Endodermal cell (in vitro differentiated cells): ENCODE measurements at regions not wholly inside any gene's neighbourhood (a gene's known extent, or its start where the extent isn't known, plus 50 kb on each side); places are given as distances from the start of the nearest gene placed in this dataset.

Experiments used
- DNase-seq: peaks from one replicate; pipeline ENCODE4 v3.0.0-alpha.2; 2017
- H3K27ac ChIP-seq: 2 replicates; pipeline ENCODE4 v1.5.1; 2013; ENCODE audit warnings: mild to moderate bottlenecking, low read depth, low read length, moderate library complexity
- H3K27me3 ChIP-seq: 2 replicates; pipeline ENCODE4 v1.6.1; 2013; ENCODE audit warnings: mild to moderate bottlenecking, low read length, moderate library complexity; ENCODE audit not compliant: insufficient read depth, control insufficient read depth, poor library complexity, severe bottlenecking
- H3K36me3 ChIP-seq: 2 replicates; pipeline ENCODE4 v1.7.0; 2013; ENCODE audit warnings: mild to moderate bottlenecking, low read length, moderate library complexity; ENCODE audit not compliant: control insufficient read depth, insufficient read depth
- H3K4me1 ChIP-seq: one replicate; pipeline ENCODE4 v1.7.0; 2013; ENCODE audit warnings: low read length; ENCODE audit not compliant: control insufficient read depth, insufficient read depth
- H3K4me3 ChIP-seq: 2 replicates; pipeline ENCODE4 v1.5.1; 2013; ENCODE audit warnings: mild to moderate bottlenecking, low read length, moderate library complexity
- H3K9ac ChIP-seq: 2 replicates; pipeline ENCODE4 v1.6.1; 2013; ENCODE audit warnings: mild to moderate bottlenecking, low read length, moderate library complexity; ENCODE audit not compliant: poor library complexity, severe bottlenecking; ENCODE audit errors: extremely low read depth
- H3K9me3 ChIP-seq: 2 replicates; pipeline ENCODE4 v1.6.1; 2013; ENCODE audit warnings: mild to moderate bottlenecking, low read length, moderate library complexity; ENCODE audit not compliant: control insufficient read depth
- H3K27ac Mint-ChIP-seq: 2 replicates; pipeline ENCODE4 v1.8.0; 2020; ENCODE audit warnings: mixed read lengths
- H3K27me3 Mint-ChIP-seq: 2 replicates; pipeline ENCODE4 v1.8.0; 2021; ENCODE audit warnings: mild to moderate bottlenecking, mixed read lengths; ENCODE audit not compliant: insufficient read depth
- H3K36me3 Mint-ChIP-seq: 2 replicates; pipeline ENCODE4 v1.8.0; 2020; ENCODE audit warnings: low read depth, mixed read lengths
- H3K4me1 Mint-ChIP-seq: 2 replicates; pipeline ENCODE4 v1.8.0; 2020; ENCODE audit warnings: mixed read lengths
- H3K4me3 Mint-ChIP-seq: 2 replicates; pipeline ENCODE4 v1.8.0; 2020; ENCODE audit warnings: mild to moderate bottlenecking, moderate library complexity, mixed read lengths
- H3K9me3 Mint-ChIP-seq: 2 replicates; pipeline ENCODE4 v1.8.0; 2020; ENCODE audit warnings: mild to moderate bottlenecking, mixed read lengths
- CTCF ChIP-seq: fragments of 200-600 bp; sonication (generic); conservative IDR thresholded peaks from 2 replicates; pipeline ENCODE4 v1.5.0; 2021; ENCODE audit warnings: antibody characterized with exemption, mild to moderate bottlenecking
- WGBS, 2 experiments: methylation state at CpG; one replicate each; pipeline versions ENCODE4 v1.1.5 to v1.1.7; 2013; ENCODE audit warnings: missing lambda C conversion rate in 2 of 2, mixed read lengths in 1 of 2; ENCODE audit not compliant: insufficient coverage in 1 of 2, insufficient read length in 1 of 2; 5-methylcytosine and 5-hydroxymethylcytosine counted together

- Mint-ChIP-seq H3K4me3 (no peak overlapping the region), H3K4me1 (peaks cover 11% of the 10 kb centered on the region), H3K27me3 (peaks cover 42% of the 10 kb centered on the region), H3K36me3 (no peaks in the 10 kb centered on the region), H3K9me3 (peaks cover 14% of the 10 kb centered on the region), H3K27ac (no peak overlapping the region)
- Histone ChIP-seq H3K27me3 (peaks cover 50% of the 10 kb centered on the region), H3K36me3 (no peaks in the 10 kb centered on the region), H3K27ac (no peak overlapping the region), H3K4me1 (peaks cover 4% of the 10 kb centered on the region), H3K9ac (no peak overlapping the region), H3K9me3 (peaks cover 7% of the 10 kb centered on the region), H3K4me3 (no peak overlapping the region)
- 86 to 92% methylated on average over 7 to 8 of the region's 8 CpGs for WGBS, 2 experiments
- no peak for DNase-seq
- TF ChIP-seq CTCF, result no peak
Measured at GRCh38 chr1:38179483-38179882, 132.9 kb upstream of the POU3F1 start.

- Mint-ChIP-seq H3K27ac (no peak overlapping the region), H3K4me3 (no peak overlapping the region), H3K9me3 (peaks cover 14% of the 10 kb centered on the region), H3K36me3 (no peaks in the 10 kb centered on the region), H3K4me1 (peaks cover 9% of the 10 kb centered on the region), H3K27me3 (peaks cover 44% of the 10 kb centered on the region)
- Histone ChIP-seq H3K9ac (no peak overlapping the region), H3K27me3 (peaks cover 55% of the 10 kb centered on the region), H3K4me3 (no peak overlapping the region), H3K4me1 (peaks cover 2% of the 10 kb centered on the region), H3K9me3 (peaks cover 7% of the 10 kb centered on the region), H3K36me3 (no peaks in the 10 kb centered on the region), H3K27ac (no peak overlapping the region)
- 89 to 95% methylated on average over 5 to 6 of the region's 6 CpGs for WGBS, 2 experiments
- DNase-seq, result no peak
- no peak for TF ChIP-seq CTCF
Measured at GRCh38 chr1:38178216-38178615, 131.6 kb upstream of the POU3F1 start.

GRCh38 chr1:38175121-38175520 lies 128.5 kb upstream of the POU3F1 start:
- peaks cover 62% of the 10 kb centered on the region for H3K27me3 Mint-ChIP-seq
- H3K4me1 Mint-ChIP-seq, result no peaks in the 10 kb centered on the region
- TF ChIP-seq CTCF, result no peak
- Histone ChIP-seq H3K9ac (no peak overlapping the region), H3K36me3 (no peaks in the 10 kb centered on the region), H3K27me3 (peaks cover 78% of the 10 kb centered on the region), H3K27ac (no peak overlapping the region), H3K4me3 (no peak overlapping the region), H3K4me1 (no peaks in the 10 kb centered on the region), H3K9me3 (peaks cover 1% of the 10 kb centered on the region)
- H3K9me3 Mint-ChIP-seq, result peaks cover 4% of the 10 kb centered on the region
- no peak for DNase-seq
- H3K4me3 Mint-ChIP-seq, result no peak overlapping the region
- H3K27ac Mint-ChIP-seq, result no peak overlapping the region
- no peaks in the 10 kb centered on the region for H3K36me3 Mint-ChIP-seq
- 91 to 94% methylated on average over 4 to 8 of the region's 9 CpGs for WGBS, 2 experiments
